Mesendoderm (in vitro differentiated cells): ENCODE measurements at regions not wholly inside any gene's neighbourhood (a gene's known extent, or its start where the extent isn't known, plus 50 kb on each side); places are given as distances from the start of the nearest gene placed in this dataset.
"Not testable (repeated sequence)": the region's sequence is repeated elsewhere in the genome, so short reads cannot be mapped to it uniquely, and the experiment has no call there.

Experiments
- DNase-seq: peaks from one replicate; pipeline ENCODE4 v3.0.0; 2013
- H2AK5ac ChIP-seq: 2 replicates; pipeline ENCODE4 v1.6.1; 2013; ENCODE audit warnings: low read length, inconsistent platforms
- H2BK120ac ChIP-seq: 2 replicates; pipeline ENCODE4 v1.6.1; 2013; ENCODE audit warnings: low read depth, mild to moderate bottlenecking, low read length, moderate library complexity, mixed read lengths
- H2BK15ac ChIP-seq: replicated peaks from 2 replicates; pipeline ENCODE4 v1.6.1; 2013; ENCODE audit warnings: low read depth, mild to moderate bottlenecking, moderate library complexity
- H2BK5ac ChIP-seq: 2 replicates; pipeline ENCODE4 v1.6.1; 2013; ENCODE audit warnings: low read length, inconsistent platforms
- H3K18ac ChIP-seq: 2 replicates; pipeline ENCODE4 v1.6.1; 2013; ENCODE audit warnings: mild to moderate bottlenecking, low read length, mixed read lengths
- H3K23ac ChIP-seq: one replicate; pipeline ENCODE4 v1.6.1; 2013; ENCODE audit warnings: low read length
- H3K27ac ChIP-seq: 2 replicates; pipeline ENCODE4 v1.5.1; 2013; ENCODE audit warnings: low read depth, mild to moderate bottlenecking, inconsistent platforms, low read length, moderate library complexity
- H3K27me3 ChIP-seq: 2 replicates; pipeline ENCODE4 v1.6.1; 2013; ENCODE audit warnings: low read length, control low read depth, mild to moderate bottlenecking, inconsistent platforms; ENCODE audit not compliant: insufficient read depth, poor library complexity
- H3K36me3 ChIP-seq: 2 replicates; pipeline ENCODE4 v1.6.1; 2013; ENCODE audit warnings: low read length, inconsistent platforms; ENCODE audit not compliant: control insufficient read depth, insufficient read depth
- H3K4ac ChIP-seq: one replicate; pipeline ENCODE4 v1.6.1; 2013; ENCODE audit warnings: low read depth, mild to moderate bottlenecking, low read length, moderate library complexity
- H3K4me1 ChIP-seq: 2 replicates; pipeline ENCODE4 v1.6.1; 2013; ENCODE audit warnings: low read depth, low read length, inconsistent platforms; ENCODE audit not compliant: control insufficient read depth
- H3K4me2 ChIP-seq: 2 replicates; pipeline ENCODE4 v1.6.1; 2013; ENCODE audit warnings: low read length
- H3K4me3 ChIP-seq: 2 replicates; pipeline ENCODE4 v1.5.1; 2013; ENCODE audit warnings: mild to moderate bottlenecking, low read length
- H3K56ac ChIP-seq: one replicate; pipeline ENCODE4 v1.6.1; 2013; ENCODE audit warnings: low read length
- H3K79me1 ChIP-seq: 2 replicates; pipeline ENCODE4 v1.6.1; 2013; ENCODE audit warnings: low read length, inconsistent platforms
- H3K79me2 ChIP-seq: 2 replicates; pipeline ENCODE4 v1.6.1; 2013; ENCODE audit warnings: mild to moderate bottlenecking, low read length; ENCODE audit not compliant: control insufficient read depth, insufficient read depth
- H3K9ac ChIP-seq: 2 replicates; pipeline ENCODE4 v1.6.1; 2013; ENCODE audit warnings: low read length, inconsistent platforms
- H4K5ac ChIP-seq: one replicate; pipeline ENCODE4 v1.6.1; 2013; ENCODE audit warnings: low read length
- H4K8ac ChIP-seq: one replicate; pipeline ENCODE4 v1.6.1; 2013; ENCODE audit warnings: low read depth, mild to moderate bottlenecking, control low read depth, low read length, moderate library complexity
- WGBS: extraction: QIAGEN DNeasy Blood & Tissue Kit; methylation state at CpG from one replicate; pipeline ENCODE4 v1.1.7; 2013; ENCODE audit warnings: low lambda C conversion rate, missing lambda C conversion rate; ENCODE audit not compliant: insufficient coverage; ENCODE audit errors: extremely low coverage; 5-methylcytosine and 5-hydroxymethylcytosine counted together

DNA sequence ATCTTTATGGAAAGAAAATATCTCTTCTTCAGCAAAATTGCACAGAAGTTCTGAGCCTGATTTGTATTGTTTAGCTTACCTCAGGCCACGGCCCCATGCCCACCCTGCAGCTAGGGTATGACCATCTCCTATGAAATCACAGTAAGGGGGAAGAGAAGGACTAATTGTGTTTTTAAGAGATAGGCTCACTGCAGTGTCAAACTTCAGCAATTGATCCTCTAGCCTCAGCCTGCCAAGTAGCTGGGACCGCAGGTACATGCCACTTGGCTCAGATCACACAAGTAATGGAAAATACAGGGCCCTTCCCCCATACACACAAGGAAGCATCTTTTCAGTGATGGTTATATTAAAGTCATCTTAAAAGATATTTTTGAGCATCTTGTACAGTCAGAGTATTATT, 60.0 kb downstream of the DMAC1 start:
- Histone ChIP-seq H3K56ac (no peak overlapping the region), H3K27me3 (no peaks in the 10 kb centered on the region), H3K4ac (no peak overlapping the region), H2BK5ac (no peak overlapping the region), H4K5ac (no peak overlapping the region), H3K9ac (no peak overlapping the region), H3K18ac (no peak overlapping the region), H3K79me2 (no peaks in the 10 kb centered on the region), H2BK15ac (no peak overlapping the region), H2BK120ac (no peak overlapping the region), H3K4me3 (no peak overlapping the region), H3K27ac (no peak overlapping the region), H3K4me1 (no peaks in the 10 kb centered on the region), H2AK5ac (no peak overlapping the region), H3K36me3 (no peaks in the 10 kb centered on the region), H3K23ac (no peak overlapping the region), H4K8ac (no peak overlapping the region), H3K4me2 (no peak overlapping the region), H3K79me1 (no peaks in the 10 kb centered on the region)
- peak; percentile 25 for DNase-seq
- no CpG with 5 or more reads among the region's 2 CpGs for WGBS

GRCh38 chr9:7735311-7735710, 64.3 kb downstream of the DMAC1 start:
- H4K8ac ChIP-seq = no peak overlapping the region
- no peak overlapping the region for H2BK5ac ChIP-seq
- no peak overlapping the region for H3K4me2 ChIP-seq
- no peak for DNase-seq
- no peaks in the 10 kb centered on the region for H3K27me3 ChIP-seq
- no peak overlapping the region for H3K4ac ChIP-seq
- H3K9ac ChIP-seq = no peak overlapping the region
- H3K23ac ChIP-seq = no peak overlapping the region
- H3K4me1 ChIP-seq = no peaks in the 10 kb centered on the region
- no peaks in the 10 kb centered on the region for H3K36me3 ChIP-seq
- H2AK5ac ChIP-seq = no peak overlapping the region
- H2BK15ac ChIP-seq = no peak overlapping the region
- H3K79me1 ChIP-seq = no peaks in the 10 kb centered on the region
- no peak overlapping the region for H3K56ac ChIP-seq
- no peak overlapping the region for H3K18ac ChIP-seq
- H3K79me2 ChIP-seq = no peaks in the 10 kb centered on the region
- H3K4me3 ChIP-seq = no peak overlapping the region
- no peak overlapping the region for H4K5ac ChIP-seq
- H2BK120ac ChIP-seq = no peak overlapping the region
- no peak overlapping the region for H3K27ac ChIP-seq
- no CpG with 5 or more reads among the region's 2 CpGs for WGBS

GRCh38 chr9:7730164-7730445, 69.5 kb downstream of the DMAC1 start:
- Histone ChIP-seq H2BK15ac (no peak overlapping the region), H3K4me1 (no peaks in the 10 kb centered on the region), H3K4ac (no peak overlapping the region), H3K9ac (no peak overlapping the region), H2BK120ac (no peak overlapping the region), H3K79me2 (no peaks in the 10 kb centered on the region), H3K36me3 (no peaks in the 10 kb centered on the region), H2AK5ac (no peak overlapping the region), H3K18ac (no peak overlapping the region), H3K4me3 (no peak overlapping the region), H3K79me1 (no peaks in the 10 kb centered on the region), H2BK5ac (no peak overlapping the region), H4K5ac (no peak overlapping the region), H3K23ac (no peak overlapping the region), H3K27me3 (no peaks in the 10 kb centered on the region), H3K56ac (no peak overlapping the region), H3K27ac (no peak overlapping the region), H4K8ac (no peak overlapping the region), H3K4me2 (no peak overlapping the region)
- no CpG with 5 or more reads among the region's 1 CpG for WGBS
- DNase-seq = no peak

DNA sequence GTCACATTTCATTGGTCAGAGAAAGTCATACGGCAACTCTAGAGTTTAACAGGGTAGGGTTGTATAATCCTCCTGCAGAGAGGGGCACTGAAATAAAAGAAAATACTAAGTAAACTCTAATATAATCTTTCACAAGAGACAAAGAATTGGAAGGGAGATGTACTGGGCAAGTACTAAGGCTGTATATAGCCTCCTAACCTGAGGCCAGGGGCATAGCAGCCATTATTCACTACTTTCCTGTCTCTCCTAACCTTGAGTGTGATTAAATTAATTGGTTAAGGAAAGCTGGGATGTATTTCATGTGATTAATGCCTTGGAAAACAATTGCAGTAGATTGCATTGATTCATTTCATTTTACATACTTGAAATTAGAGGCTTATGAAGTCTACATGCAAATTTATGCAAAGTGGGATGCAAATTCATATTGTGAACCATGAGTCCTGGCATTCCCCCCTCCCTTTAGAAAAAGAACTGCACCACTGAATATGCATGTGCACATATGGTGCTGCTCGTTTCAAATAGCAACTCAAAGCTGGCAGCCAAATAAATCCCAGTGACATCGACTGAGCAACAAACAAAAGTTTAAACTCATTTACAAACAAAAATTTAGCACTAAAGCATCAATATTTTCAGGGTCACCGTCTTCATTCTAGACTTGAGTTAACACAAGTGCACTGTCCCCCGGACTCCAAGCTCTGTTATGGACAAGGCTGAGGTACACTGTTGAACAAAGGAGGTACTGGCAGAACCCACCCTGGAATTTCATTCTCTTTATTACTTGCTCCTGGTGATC, 70.0 kb downstream of the DMAC1 start:
- Histone ChIP-seq H3K4me1 (no peaks in the 10 kb centered on the region), H2BK120ac (no peak overlapping the region), H3K23ac (no peak overlapping the region), H3K79me2 (no peaks in the 10 kb centered on the region), H3K56ac (no peak overlapping the region), H3K27me3 (no peaks in the 10 kb centered on the region), H3K4ac (no peak overlapping the region), H4K8ac (no peak overlapping the region), H2BK5ac (no peak overlapping the region), H2BK15ac (no peak overlapping the region), H3K9ac (no peak overlapping the region), H3K18ac (no peak overlapping the region), H3K36me3 (no peaks in the 10 kb centered on the region), H3K4me2 (no peak overlapping the region), H3K4me3 (no peak overlapping the region), H3K79me1 (no peaks in the 10 kb centered on the region), H4K5ac (no peak overlapping the region), H3K27ac (no peak overlapping the region), H2AK5ac (no peak overlapping the region)
- no CpG with 5 or more reads among the region's 5 CpGs for WGBS
- no peak for DNase-seq

DNA sequence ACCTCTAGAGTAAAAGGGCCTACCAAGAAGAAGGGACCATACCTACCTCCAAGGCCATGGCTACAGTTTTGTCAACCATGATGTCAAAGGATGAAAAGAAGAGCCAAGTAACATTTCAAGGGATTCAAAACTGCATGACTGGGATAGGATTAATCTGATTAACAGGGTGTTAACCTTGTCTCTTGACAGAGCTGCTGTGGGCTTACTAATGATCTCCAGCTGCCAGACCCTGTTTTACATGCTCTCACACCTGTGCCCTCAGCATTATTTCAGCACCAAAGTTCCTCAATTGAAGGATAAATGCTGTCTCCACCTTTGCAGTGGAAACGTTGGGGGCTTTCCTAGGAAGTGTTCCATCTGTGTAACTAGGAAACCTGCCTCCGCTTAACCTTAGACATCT, 78.3 kb downstream of the DMAC1 start:
- Histone ChIP-seq H3K23ac (no peak overlapping the region), H3K4me3 (no peak overlapping the region), H3K4ac (no peak overlapping the region), H3K9ac (no peak overlapping the region), H2BK5ac (no peak overlapping the region), H2BK120ac (no peak overlapping the region), H3K4me1 (no peaks in the 10 kb centered on the region), H2BK15ac (no peak overlapping the region), H3K27me3 (no peaks in the 10 kb centered on the region), H3K56ac (no peak overlapping the region), H3K4me2 (no peak overlapping the region), H3K36me3 (no peaks in the 10 kb centered on the region), H3K79me2 (no peaks in the 10 kb centered on the region), H4K5ac (no peak overlapping the region), H2AK5ac (no peak overlapping the region), H3K27ac (no peak overlapping the region), H4K8ac (no peak overlapping the region), H3K18ac (no peak overlapping the region), H3K79me1 (no peaks in the 10 kb centered on the region)
- WGBS = no CpG with 5 or more reads among the region's 2 CpGs
- peak; percentile 1 for DNase-seq

GRCh38 chr9:7713088-7713487, 86.5 kb downstream of the DMAC1 start:
- not testable (repeated sequence) for H3K27ac ChIP-seq, H2BK15ac ChIP-seq
- no CpG with 5 or more reads among the region's 8 CpGs for WGBS

More at GRCh38 chr9:7713088-7713487, 86.5 kb downstream of the DMAC1 start:
- H3K36me3 ChIP-seq, H4K5ac ChIP-seq, H3K4me2 ChIP-seq, H3K56ac ChIP-seq, H2AK5ac ChIP-seq, H3K4ac ChIP-seq, H2BK5ac ChIP-seq, H3K79me2 ChIP-seq, H3K4me1 ChIP-seq, H3K79me1 ChIP-seq, H3K18ac ChIP-seq, H3K23ac ChIP-seq, DNase-seq, H3K4me3 ChIP-seq, H3K9ac ChIP-seq, H3K27me3 ChIP-seq, H2BK120ac ChIP-seq, H4K8ac ChIP-seq: not testable (repeated sequence)
